ENCODE measurements at regions not wholly inside any gene's neighbourhood (a gene's known extent, or its start where the extent isn't known, plus 50 kb on each side); places are given as distances from the start of the nearest gene placed in this dataset.

DNA sequence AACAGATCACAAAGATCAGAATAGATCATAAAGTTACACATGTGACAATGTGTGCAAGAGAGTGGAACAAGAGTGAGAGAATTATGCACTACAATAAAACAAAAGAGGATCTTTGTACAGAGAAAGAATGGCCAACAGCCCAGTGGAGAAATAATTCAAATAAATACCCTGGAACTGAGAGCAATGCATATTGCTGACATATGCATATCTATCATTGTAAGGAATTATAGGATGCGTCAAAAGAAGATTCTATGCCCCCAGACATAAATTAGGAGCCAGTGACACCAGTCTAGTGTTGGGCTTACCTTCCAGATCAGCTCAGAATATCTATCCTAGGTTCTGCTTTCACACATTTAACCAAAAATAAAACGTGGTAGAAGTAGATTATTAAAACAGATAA, 320.1 kb upstream of the VCX start:
- no peak for ATAC-seq (ENCODE audit: low read depth)
- H3K27me3 ChIP-seq (ENCODE audit: insufficient read depth, poor library complexity, severe bottlenecking), result no peaks in the 10 kb centered on the region
- no peak overlapping the region for H3K4me3 ChIP-seq (ENCODE audit: severe bottlenecking)
- TF ChIP-seq, protein P1, sequence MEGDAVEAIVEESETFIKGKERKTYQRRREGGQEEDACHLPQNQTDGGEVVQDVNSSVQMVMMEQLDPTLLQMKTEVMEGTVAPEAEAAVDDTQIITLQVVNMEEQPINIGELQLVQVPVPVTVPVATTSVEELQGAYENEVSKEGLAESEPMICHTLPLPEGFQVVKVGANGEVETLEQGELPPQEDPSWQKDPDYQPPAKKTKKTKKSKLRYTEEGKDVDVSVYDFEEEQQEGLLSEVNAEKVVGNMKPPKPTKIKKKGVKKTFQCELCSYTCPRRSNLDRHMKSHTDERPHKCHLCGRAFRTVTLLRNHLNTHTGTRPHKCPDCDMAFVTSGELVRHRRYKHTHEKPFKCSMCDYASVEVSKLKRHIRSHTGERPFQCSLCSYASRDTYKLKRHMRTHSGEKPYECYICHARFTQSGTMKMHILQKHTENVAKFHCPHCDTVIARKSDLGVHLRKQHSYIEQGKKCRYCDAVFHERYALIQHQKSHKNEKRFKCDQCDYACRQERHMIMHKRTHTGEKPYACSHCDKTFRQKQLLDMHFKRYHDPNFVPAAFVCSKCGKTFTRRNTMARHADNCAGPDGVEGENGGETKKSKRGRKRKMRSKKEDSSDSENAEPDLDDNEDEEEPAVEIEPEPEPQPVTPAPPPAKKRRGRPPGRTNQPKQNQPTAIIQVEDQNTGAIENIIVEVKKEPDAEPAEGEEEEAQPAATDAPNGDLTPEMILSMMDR (IDR thresholded peaks at IDR 0.05; ENCODE audit: poor library complexity, severe bottlenecking), result no peak
- DNase-seq (ENCODE audit: low spot score), result no peak
- H3K4me1 ChIP-seq (ENCODE audit: insufficient read depth, poor library complexity, severe bottlenecking), result no peaks in the 10 kb centered on the region
- H3K9me3 ChIP-seq (ENCODE audit: severe bottlenecking), result no peaks in the 10 kb centered on the region
- H3K27ac ChIP-seq (ENCODE audit: poor library complexity, severe bottlenecking), result no peak overlapping the region
- H3K36me3 ChIP-seq (ENCODE audit: low read depth), result no peaks in the 10 kb centered on the region

DNA sequence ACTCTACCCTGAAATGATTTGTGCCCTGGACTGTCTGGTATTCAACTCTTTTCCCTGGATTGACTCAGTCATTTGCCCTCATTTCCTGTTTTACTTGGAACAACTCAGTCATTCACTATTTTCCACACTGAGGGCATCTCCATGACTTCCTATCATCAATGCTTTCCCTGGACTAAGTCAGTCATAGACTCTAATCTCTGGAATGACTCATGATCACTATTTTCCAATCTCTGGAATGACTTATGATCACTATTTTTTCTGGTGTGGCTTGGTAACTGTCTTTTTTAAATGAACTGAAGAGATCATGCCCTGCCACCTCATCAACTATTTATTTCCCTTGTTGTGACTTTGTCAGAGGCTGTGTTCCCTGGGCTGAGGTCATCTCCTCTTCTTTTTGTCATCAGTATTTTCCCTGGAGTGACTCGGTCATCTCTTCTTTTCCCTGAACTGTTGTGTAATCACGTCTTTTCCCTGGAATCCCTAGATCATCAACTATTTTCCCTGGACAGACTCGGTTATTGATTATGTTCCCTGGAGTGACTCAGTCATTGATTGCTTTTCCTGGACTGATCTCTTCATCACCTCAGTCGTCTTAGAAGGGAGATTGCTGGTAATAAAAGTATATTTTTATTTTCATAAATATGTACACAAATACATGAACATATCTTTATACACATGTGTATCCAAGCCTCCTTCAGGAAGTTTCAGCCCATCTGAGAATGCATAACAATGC, 327.1 kb upstream of the VCX start:
- DNase-seq (ENCODE audit: low spot score), result no peak
- TF ChIP-seq, protein P1 (IDR thresholded peaks at IDR 0.05; ENCODE audit: poor library complexity, severe bottlenecking), result no peak
- no peaks in the 10 kb centered on the region for H3K36me3 ChIP-seq (ENCODE audit: low read depth)
- no peak overlapping the region for H3K4me3 ChIP-seq (ENCODE audit: severe bottlenecking)
- no peaks in the 10 kb centered on the region for H3K9me3 ChIP-seq (ENCODE audit: severe bottlenecking)
- H3K27me3 ChIP-seq (ENCODE audit: insufficient read depth, poor library complexity, severe bottlenecking), result no peaks in the 10 kb centered on the region
- peak; percentile 44; the same call in 2 of the 3 replicates for ATAC-seq (ENCODE audit: low read depth)
- H3K4me1 ChIP-seq (ENCODE audit: insufficient read depth, poor library complexity, severe bottlenecking), result no peaks in the 10 kb centered on the region
- peak overlapping the region; percentile 44 for H3K27ac ChIP-seq (ENCODE audit: poor library complexity, severe bottlenecking)

GRCh38 chrX:7514871-7515599, 327.9 kb upstream of the VCX start:
- no peak for DNase-seq (ENCODE audit: low spot score)
- Histone ChIP-seq H3K4me3 (ENCODE audit: severe bottlenecking) (no peak overlapping the region), H3K27me3 (ENCODE audit: insufficient read depth, poor library complexity, severe bottlenecking) (no peaks in the 10 kb centered on the region), H3K27ac (ENCODE audit: poor library complexity, severe bottlenecking) (peak overlapping the region; percentile 44), H3K4me1 (ENCODE audit: insufficient read depth, poor library complexity, severe bottlenecking) (no peaks in the 10 kb centered on the region), H3K36me3 (ENCODE audit: low read depth) (no peaks in the 10 kb centered on the region), H3K9me3 (ENCODE audit: severe bottlenecking) (no peaks in the 10 kb centered on the region)
- TF ChIP-seq, protein P1 (IDR thresholded peaks at IDR 0.05; ENCODE audit: poor library complexity, severe bottlenecking), result no peak
- ATAC-seq (ENCODE audit: low read depth), result peak; percentile 19; the same call in 1 of the 3 replicates

DNA sequence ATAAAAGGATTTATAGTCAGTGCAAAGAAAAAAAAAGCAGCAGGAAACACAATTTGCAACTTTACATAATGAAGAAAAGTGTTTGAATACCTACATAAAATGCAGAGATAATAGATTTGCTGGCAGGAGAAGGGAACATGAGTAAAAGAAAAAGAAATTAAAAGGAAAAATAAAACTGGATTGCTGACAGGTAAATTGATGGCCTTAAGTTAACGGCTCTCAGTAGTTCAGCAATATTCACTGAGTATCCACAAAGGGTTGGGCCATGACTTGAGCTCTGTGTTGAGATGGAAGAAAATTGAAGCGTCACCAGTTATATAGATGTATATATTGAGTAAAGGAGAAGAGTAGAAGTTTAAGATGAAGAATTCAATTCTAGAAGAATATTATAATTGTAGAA, 330.1 kb upstream of the VCX start:
- TF ChIP-seq, protein P1 (IDR thresholded peaks at IDR 0.05; ENCODE audit: poor library complexity, severe bottlenecking), result no peak
- Histone ChIP-seq H3K36me3 (ENCODE audit: low read depth) (no peaks in the 10 kb centered on the region), H3K4me3 (ENCODE audit: severe bottlenecking) (no peak overlapping the region), H3K9me3 (ENCODE audit: severe bottlenecking) (no peaks in the 10 kb centered on the region), H3K4me1 (ENCODE audit: insufficient read depth, poor library complexity, severe bottlenecking) (no peaks in the 10 kb centered on the region), H3K27ac (ENCODE audit: poor library complexity, severe bottlenecking) (no peak overlapping the region), H3K27me3 (ENCODE audit: insufficient read depth, poor library complexity, severe bottlenecking) (no peaks in the 10 kb centered on the region)
- DNase-seq (ENCODE audit: low spot score), result no peak
- no peak for ATAC-seq (ENCODE audit: low read depth)

DNA sequence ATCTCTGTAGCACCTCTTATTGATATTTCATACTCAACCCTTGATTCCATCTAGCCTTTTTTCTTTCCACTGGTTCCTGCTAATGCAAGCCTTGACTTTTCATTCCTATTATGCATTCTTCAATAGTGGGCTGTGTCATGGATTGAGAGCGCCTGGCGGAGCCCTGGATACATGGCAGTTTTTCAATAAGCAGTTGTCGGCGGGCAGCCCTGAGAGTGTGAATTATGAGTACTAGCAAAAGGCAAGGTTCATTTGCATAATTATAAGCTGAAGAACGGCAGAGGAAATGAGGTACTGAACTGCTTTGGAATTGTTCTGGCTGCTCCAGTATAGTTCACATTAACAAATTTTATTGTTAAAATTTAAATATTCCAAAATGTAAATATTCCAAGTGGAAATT, 339.7 kb upstream of the VCX start:
- H3K27me3 ChIP-seq (ENCODE audit: insufficient read depth, poor library complexity, severe bottlenecking), result no peaks in the 10 kb centered on the region
- no peaks in the 10 kb centered on the region for H3K36me3 ChIP-seq (ENCODE audit: low read depth)
- H3K4me1 ChIP-seq (ENCODE audit: insufficient read depth, poor library complexity, severe bottlenecking), result no peaks in the 10 kb centered on the region
- TF ChIP-seq, protein P1 (IDR thresholded peaks at IDR 0.05; ENCODE audit: poor library complexity, severe bottlenecking), result no peak
- ATAC-seq (ENCODE audit: low read depth) (no peak), DNase-seq (ENCODE audit: low spot score) (no peak)
- H3K4me3 ChIP-seq (ENCODE audit: severe bottlenecking), result no peak overlapping the region
- no peak overlapping the region for H3K27ac ChIP-seq (ENCODE audit: poor library complexity, severe bottlenecking)
- H3K9me3 ChIP-seq (ENCODE audit: severe bottlenecking), result no peaks in the 10 kb centered on the region

Data from RWPE2 (cell line).